ENCODE measurements at regions not wholly inside any gene's neighbourhood (a gene's known extent, or its start where the extent isn't known, plus 50 kb on each side); places are given as distances from the start of the nearest gene placed in this dataset.

DNA sequence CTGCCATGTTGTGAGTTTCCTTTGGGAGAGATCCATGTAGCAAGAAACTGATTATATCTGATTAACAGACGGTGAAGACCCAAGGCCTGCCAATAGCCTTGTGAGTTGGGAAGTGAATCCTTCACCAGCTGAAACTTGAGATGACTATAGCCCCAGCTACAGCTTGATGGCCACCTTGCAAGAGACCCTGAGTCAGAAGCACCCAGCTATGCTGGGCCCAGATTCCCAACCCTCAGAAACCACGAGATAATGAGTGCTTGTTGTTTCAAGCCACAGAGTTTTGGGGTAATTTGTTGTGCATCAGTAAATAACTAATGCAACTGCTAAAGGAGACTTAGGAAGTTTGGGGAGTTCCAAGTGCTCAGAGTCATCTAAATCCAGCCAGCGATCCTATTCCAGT is 80.3 kb downstream of the AVPR1A start:
- TF ChIP-seq POLR2A (IDR thresholded peaks at IDR 0.05): no peak
- TF ChIP-seq, protein P1, sequence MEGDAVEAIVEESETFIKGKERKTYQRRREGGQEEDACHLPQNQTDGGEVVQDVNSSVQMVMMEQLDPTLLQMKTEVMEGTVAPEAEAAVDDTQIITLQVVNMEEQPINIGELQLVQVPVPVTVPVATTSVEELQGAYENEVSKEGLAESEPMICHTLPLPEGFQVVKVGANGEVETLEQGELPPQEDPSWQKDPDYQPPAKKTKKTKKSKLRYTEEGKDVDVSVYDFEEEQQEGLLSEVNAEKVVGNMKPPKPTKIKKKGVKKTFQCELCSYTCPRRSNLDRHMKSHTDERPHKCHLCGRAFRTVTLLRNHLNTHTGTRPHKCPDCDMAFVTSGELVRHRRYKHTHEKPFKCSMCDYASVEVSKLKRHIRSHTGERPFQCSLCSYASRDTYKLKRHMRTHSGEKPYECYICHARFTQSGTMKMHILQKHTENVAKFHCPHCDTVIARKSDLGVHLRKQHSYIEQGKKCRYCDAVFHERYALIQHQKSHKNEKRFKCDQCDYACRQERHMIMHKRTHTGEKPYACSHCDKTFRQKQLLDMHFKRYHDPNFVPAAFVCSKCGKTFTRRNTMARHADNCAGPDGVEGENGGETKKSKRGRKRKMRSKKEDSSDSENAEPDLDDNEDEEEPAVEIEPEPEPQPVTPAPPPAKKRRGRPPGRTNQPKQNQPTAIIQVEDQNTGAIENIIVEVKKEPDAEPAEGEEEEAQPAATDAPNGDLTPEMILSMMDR (IDR thresholded peaks at IDR 0.05): no peak
- no peak for TF ChIP-seq EP300 (IDR thresholded peaks at IDR 0.05; ENCODE audit: low read depth)
